Stimulated activated CD8-positive, alpha-beta memory T cell treated with anti-CD3 and anti-CD28 coated beads, Interleukin-4, amount 100 ng/mL, for 48 hours (primary cell): ENCODE measurements at regions not wholly inside any gene's neighbourhood (a gene's known extent, or its start where the extent isn't known, plus 50 kb on each side); places are given as distances from the start of the nearest gene placed in this dataset.

Source experiments
- DNase-seq: peaks from one replicate; pipeline ENCODE4 v3.0.0-alpha.2; 2020

DNA sequence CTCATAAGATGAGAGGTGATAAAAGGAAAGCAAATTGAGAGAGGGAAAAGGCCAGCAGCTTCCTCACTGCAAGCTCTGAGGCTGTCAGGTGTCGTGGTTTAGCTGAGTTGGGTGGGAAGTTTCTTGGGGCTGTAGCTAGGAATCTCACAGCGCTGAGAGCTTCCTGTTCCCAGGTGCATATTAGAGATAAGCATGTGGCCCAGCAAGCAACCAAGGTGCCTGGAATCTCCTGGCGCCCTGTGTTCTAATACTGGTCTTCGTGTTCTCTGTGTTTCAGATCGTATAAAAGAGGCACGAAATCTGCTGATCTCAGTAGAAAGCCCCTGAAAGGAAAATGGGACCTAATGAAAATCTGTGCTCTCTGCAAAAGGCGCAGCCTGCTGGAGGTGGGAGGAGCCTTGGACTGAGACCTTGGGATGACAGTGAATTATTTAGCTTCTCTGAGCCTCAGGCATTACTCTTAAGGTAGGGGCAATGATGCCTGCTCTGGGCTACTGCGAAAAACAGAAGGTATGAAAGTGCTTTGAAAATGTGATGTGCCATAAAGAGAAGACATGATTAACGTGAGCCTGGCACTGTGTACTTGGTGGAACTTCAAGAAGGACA is 499.9 kb downstream of the TBL1XR1 start:
- DNase-seq: no peak

DNA sequence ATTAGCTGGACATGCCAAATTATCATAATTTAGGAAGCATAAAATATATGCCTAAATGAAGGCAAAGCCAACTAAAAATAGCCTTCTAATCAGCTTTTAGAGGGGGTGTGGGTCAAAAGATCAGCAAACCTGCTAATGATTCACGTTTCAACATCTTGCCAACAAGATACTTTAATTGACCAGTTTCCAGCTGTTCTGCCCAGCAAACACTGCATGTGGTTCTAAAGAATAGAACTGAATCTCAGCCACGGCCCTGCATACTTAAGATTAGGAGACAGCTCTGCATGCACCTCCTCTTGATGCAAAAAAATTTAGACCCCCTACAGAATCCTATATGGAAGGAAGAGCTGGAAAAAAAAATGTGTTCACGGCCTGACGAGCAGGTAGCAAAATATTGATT is 500.5 kb downstream of the TBL1XR1 start:
- DNase-seq: no peak

DNA sequence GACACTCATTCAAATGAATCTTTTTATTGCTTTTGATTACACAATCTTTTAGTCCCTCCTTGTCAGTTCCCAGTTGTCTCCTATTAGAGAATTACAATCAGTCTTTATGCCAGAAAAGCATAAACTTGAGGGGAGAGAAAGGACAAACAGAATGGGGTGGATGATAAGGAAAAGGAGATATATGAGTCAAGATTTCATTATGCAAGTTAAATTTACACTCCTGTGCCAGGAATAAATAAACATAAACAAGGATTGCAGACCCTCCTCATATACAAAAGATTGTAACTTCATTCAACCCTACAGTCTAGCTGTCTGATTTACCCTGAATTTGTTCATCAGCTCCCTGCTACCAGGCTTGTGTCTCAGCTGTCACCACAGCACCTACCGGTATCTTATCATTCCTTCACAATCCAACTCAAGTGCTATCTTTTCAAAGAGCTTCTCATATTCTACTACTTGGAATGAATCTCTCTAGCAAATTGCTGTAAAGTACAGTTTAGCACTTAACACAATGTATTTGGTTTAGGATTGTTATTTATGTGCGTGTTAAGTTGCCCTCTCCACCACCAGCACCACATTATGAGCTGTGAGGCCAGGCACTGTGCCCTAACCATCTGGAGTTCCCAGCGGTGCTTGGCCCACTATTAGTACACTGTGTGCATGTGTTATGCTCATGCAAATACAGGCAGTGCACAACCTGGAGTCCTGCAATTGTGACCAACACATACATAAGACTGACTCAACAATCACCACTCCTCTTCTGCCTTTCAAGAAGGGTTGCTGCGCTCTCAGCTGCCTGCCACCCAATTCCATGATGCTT is 504.1 kb downstream of the TBL1XR1 start:
- DNase-seq: no peak

DNA sequence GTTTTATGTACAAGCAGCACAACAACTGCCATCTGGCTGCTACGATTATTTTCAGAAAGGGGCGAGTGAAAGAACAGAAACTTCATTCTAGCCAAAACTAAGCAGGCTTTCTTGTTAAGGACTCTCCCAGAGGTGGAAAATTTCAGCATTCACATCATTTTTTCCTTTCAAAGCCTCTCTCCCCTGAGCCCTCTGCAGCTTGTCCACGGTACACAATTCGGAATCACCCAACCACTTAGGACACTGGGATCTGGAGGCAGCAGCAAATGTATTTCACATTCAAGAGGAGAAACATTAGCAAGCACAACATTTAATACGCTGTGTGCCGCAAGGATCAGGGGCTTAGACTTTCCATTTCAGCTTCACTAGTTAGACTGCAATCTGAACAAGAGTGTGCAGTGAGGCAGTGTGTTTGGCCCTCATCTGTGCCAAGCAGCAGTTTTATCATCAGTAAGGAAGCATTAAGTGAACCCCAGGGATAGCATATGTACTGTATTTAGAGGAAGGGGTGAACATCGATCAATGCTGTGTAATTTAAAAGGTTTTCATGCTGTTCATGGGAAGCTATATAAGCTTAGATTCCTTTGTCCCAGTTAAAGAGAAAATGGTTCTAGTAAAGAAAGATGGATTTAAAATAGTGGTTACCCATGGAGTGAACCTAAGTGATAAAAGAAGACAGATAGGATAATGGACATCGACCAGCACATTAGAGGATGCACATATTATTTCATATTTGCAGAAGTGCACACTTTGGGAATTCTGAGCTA is 504.9 kb downstream of the TBL1XR1 start:
- DNase-seq: no peak

DNA sequence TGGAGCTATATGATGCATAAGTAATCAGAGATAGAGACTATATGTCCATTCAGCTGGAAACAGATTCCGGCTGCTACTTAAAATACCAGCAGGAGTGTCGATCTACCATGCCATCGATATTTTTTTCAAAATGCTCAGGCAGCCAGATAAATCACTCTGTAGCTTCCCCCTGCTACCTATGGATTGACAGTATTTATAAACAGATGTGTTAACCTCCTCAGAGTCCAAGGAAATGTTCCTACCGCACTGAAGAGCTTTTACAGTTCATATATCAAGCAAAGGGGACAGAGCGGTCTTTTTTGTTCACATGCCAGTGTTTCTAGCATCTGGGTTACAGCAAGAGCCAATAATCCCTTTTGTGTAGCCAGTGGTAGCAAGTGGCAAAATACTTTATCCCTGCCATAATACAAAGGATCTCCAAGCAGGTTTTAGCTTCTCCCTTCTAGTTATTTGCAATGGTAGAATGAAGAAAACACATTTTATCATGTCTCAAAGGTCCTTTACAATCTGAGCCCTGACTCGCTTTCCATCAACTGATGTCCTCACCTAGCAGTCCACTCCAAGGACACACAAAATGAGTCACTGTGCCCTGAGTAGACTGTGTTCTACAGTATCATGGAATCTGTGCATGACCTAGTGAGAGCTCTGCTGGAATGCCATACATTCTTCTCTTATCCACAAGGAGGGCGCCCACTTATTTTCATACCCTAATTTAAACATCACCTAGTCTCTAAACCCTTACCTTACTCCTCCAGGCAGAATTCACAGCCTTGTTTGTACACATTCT is 507.0 kb downstream of the TBL1XR1 start:
- DNase-seq: no peak

DNA sequence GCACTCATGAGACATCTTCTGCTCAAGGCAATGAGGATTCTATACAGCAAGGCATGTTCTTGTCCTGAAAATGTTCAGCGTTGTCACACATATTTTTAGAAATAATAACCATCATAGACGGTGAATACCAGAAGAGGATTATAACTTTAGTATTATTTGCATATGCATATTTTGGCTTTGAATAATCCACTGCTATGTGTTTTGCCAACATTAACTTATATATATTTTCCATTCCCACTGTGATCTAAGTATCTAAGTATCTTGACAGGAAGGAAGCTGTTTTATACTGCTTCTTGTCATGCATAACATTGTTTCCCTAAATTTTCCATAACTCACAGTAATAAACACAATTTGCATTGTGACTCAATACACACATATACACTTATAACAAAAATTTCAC is 509.5 kb downstream of the TBL1XR1 start:
- no peak for DNase-seq

DNA sequence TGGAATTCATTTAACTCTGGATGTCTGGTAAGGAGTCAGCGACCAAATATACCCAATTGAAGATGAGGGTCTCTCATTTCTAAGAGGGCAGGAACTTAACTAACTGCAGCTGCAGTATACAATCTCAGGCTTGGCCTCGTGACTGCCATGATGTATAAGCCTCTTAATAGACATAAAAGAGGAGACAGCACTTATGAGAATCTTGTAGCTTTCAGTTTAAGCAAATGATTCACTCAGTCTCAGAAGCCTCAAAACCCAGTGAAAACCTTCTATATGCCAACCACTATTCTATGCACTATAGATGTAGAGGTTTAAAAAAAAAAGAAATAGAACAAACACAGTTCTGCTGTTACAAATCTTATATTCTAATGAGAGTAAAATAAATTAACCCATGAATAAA is 513.9 kb downstream of the TBL1XR1 start:
- DNase-seq: no peak

DNA sequence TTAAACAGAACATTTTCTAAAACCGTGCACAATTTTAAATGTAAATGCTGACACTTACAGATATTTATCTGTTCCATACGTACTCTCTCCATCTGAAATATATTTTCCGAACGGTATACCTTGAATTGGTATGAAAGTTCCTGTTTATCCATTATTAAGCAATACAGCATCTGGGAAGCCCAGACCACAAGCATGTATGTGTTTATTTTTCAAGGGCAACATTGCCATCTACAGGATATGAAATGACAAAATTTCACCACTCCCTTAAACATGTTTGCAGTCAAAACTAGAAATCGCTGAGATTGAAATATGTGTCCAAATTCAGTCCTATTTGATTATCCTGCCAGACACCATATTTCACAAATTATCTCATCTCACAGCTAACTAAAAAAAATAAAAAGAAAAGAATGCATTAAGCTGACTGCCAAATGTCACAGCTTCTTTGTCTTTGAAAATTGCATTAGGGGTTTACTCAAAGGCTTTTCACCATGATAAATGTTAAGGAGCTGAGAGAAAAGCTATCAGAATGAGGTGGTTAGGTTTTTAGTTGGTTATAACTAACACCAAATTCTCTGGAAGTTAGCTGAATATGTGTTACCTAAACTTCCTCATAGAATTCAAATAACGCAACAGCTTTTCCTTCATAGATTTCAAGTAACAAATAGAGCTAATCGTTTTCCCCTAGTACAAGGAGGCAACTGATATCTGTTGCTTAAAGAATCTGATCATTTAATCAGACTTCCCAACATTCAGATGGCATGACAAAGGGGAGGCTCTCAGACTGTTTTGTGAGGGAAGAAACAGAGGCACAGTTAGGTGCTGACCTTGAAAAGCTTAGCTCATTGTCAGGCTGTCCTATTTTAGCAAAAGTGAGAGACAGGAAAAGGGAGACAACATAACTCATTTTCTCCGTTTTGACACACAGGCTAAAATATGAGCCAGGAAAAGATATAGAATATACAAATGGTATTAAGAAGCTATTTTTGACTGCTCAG is 533.1 kb downstream of the TBL1XR1 start:
- DNase-seq: no peak

DNA sequence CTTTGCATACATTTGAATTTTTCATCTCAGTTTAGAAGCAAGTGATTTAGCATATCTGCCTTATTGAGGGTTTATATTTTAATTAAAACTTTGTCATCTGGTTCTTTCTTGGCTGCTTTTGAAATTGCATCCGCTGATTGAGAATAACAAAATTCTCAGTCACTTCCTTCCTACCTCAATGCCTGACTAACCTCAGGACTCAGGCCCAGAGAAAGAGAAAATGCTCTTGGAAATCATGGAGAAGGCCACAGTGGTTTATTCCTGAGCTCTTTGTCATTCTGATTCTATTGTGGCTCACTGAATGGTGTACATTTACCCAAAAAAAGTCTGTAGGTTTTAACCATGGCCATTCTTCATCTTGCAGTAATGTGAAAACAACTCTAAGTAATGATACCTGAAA is 533.9 kb downstream of the TBL1XR1 start:
- DNase-seq: no peak

DNA sequence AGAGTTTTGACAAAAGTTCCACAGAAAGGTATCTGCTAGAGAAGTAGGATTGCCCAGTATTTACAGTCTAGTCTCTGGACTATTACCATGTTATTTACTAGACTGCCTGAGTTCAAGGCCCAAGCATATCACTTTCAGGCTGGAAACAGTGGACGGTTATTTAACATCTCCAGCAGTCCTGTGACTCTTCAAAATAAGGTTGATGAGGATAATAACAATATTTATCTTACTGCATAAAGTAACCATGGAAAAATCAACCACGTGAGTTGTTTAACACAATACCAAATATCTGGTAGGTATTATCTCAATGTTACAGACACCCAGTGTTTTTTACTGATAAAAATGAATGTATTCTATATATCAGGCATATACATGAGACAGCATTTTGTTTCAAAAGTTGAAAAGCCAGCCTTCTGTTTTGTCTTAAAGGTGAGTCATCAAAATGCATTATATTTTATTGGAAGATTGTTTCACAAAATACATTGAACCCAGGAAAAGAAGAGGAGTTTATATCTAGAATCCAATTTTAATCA is 535.8 kb downstream of the TBL1XR1 start:
- no peak for DNase-seq

DNA sequence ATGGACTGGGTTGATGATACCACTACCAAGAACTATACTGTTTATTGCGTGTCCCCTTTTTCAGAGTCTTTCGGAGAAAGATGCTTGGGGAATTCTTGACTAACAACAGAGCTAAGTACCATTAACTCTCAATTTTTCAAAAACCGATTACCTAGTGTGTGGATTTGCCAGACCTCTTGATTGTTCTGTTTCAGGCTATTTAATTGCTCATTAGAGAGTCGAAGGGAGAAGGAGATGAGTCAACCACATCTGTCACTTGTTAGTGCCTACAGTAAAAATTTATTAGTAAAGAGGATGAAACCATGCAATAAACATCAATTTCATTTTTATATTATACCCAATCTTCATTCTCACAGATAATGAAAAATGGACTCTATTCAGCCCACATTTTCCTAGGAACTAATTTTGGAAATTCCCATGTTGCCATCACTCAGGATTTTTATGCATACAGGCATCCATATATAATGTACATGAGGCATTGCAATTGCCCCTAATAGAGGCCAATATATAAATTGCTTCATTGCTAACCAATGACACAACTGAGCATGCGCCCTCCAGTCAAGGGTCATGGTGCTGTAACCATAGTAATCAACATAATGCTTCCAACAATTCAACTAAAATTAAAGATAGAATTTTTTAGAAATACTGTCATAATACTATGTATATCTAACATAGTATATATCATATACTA is 541.7 kb downstream of the TBL1XR1 start:
- no peak for DNase-seq

DNA sequence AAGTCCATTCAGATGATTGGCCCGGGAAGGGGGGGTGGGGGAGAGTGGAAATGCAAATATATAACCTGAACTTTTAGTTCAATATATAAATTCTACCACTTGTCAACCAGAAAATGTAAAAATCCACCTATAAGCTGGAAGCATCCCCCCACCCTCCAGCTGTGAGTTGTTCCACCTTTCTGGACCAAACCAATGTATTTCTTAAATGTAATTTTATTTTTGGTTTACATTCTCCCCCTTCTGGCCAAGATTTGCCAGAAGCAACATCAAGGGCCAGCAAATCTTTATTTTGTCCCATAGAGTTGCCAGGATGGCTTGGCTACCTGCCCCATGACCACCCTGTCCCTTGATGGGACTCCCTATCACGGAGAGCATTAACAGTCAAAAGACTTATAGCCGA is 545.7 kb downstream of the TBL1XR1 start:
- DNase-seq: no peak

DNA sequence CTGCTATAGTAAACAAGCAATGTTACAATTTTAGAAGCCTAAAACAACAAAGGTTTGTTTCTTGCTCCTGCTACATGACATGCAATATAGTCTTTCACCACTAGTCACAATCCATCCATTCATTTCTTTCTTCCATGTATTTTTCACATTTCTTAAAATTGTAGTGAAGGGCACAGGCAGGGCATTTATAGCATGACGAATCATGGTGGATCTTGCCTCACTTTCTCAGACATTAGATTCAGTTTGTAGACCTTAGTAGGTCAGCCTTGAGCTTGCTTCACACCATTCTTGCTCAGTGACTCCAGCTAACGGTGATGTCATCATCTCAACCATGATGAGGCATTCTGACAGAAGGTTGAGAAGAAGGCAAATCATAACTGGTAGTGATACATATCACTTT is 546.8 kb downstream of the TBL1XR1 start:
- no peak for DNase-seq

DNA sequence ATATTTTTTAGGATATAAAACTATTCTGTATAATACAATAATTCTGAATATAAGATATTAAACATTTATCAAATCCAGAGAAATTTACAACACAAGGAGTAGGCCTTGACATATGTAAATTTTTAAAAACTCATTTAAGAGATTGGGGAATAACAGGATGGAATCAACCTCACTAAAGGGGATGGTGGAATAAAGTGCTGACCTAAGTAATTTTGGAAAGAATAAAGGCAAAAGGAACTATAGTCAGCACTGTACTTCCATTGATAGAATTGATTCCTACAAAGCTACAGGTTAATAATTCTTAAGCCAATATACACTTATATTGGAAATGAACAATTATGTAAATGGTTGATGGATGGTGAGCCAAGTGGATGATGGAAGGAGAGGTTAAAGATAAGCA is 549.3 kb downstream of the TBL1XR1 start:
- no peak for DNase-seq

DNA sequence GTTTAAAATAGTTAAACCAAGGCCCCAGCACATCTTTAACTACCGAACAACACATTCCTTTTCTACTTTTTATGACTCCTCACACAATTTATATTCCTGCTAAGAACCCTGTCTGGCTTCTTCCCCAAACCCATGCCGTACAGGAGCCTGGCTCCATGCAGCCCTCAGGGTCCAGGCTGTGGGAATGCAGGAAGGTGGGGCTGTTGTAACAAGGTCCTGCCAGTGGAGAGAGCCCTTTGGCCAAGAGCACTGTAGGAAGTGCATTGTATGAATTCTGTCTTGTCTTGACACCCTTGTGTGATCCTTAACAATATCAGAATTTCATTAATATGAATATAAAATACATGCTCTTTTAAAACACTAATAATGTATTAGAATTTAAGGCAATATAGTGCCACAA is 563.8 kb downstream of the TBL1XR1 start:
- DNase-seq: no peak

DNA sequence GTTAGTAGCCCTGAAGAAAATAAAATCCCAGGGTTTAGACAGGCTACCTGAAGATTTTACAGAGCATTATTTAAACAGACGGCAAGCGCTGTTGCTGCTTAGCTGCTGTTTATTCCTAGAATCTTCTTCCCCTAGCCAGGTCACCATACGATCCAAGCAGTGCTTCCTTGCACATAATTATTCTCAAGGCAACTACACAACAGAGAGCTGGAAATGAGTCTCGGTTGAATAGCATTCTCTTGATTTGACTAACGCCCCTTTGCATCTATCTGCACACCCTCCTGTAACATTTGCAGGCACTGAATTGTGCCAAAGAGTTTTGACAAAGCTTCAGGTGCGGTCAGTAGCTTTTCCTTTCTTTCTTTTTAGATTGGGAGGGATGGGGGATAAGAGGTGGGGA is 564.4 kb downstream of the TBL1XR1 start:
- no peak for DNase-seq

DNA sequence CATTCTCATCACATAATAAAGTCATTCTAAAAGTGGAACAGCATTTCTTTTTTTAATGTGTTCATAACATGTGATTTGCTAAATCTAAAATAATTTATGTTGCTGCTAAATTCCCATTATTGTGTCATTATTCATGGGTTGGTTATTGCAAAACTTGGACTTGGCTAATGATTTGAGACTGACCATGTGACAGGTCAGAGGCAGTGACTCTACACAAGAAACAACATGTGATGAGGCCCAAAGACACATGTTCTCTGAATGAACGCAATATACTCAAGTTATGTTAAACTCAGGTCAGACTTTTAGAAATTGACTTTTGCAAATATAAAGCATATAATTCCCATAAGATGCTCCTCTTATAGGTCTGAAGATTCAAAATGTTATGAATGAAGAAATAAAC is 566.1 kb downstream of the TBL1XR1 start:
- DNase-seq: no peak

DNA sequence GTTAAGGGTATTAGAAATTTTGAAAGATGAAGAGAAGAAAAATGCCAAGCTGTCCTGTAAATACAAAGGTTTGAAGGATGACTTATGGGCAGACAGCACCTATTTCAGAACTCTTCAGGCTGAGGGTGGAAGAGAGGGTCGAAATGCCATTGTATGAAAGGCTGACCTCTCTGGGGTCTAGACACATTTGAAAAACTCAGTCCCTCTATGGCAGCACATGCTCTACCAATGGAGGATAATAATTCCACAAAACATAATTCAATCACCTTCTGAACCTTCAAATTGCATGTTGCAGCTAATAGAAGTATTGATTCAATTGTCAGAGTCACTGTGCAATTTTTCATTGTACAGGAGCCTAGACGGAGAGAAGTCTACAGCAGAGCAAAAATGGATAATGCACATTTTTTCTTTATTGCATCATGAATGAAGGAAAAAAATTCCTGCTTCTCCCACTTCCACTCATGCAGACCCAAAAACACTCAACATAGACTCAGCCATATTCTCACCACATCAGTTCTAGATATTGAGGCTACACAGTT is 569.1 kb downstream of the TBL1XR1 start:
- no peak for DNase-seq

DNA sequence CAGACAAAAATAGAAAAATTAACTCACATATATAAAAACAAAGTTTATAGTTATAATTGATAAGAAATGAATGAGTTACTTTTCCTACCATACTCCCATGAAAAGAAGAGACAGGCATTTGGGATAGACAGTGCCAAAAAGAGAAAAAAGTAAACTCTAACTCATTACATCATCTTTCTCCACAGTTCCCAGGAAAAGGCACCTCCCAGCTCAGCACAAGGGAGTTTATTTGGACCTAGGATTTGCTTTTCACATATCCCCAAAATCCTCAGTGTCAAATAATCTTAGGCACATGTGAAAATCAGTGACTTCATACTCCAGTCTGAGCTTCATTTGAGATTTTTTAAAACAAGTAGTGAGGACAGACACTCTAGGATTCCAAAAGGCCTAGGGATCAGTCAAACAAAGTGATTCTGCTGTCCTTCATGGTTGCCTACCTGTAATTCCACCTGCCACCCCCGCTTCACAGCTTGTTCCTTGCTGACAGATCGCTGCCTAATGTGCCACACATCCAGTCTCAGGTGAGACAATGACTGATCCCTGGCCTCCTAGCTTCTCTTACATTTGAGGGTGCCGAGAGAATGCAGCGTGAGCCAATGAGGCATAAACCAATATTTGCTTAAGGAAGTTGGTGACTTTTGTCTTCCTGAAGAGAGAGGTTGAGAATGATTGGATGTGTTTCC is 573.7 kb downstream of the TBL1XR1 start:
- no peak for DNase-seq

DNA sequence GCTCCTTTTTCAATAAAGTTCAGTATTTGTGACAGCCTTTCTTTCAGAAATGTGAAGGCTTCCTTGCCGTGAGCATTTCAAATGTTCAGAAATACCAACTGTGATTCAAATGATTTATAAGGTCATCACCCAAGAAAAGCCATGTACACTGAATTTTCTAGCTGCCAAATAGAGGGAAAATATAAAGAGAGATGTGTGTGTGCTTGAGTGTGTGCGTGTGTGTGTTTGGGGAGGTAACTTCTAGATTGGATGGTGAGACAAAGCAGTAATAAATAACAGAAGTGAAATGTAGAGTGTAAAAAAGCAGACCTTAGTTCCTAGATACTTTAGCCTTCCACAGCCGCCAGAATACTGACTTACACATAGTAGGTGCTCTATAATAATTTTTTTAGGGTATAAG is 577.4 kb downstream of the TBL1XR1 start:
- DNase-seq: no peak
